ENCODE measurements at regions not wholly inside any gene's neighbourhood (a gene's known extent, or its start where the extent isn't known, plus 50 kb on each side); places are given as distances from the start of the nearest gene placed in this dataset.

DNA sequence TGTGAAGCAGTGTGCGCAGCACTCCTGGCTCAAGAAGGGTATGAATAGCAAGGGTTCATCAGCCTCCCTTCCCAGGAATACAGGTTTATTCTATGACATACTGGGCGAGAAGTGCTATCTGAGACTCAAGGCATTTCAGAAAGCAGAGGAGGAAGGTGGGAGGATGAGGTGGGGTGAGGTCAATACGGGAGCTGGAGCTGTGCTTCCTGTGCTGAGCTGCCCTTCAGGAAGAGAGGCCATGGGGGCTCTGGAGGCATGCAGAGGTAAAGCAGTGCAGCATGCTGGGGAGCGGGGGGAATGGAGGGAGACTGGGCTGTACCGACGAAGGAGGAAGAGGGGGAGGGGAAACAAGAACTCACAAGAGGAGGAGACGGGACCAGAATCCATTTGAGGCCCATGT is 717.6 kb downstream of the PTPRU start:
- TF ChIP-seq ZNF891 (CRISPR knock-in tag; IDR thresholded peaks at IDR 0.05) (no peak), ZUFSP (CRISPR knock-in tag; IDR thresholded peaks at IDR 0.05; ENCODE audit: borderline replicate concordance) (no peak), TARDBP (CRISPR knock-in tag; IDR thresholded peaks at IDR 0.05) (no peak), USF2 (IDR thresholded peaks at IDR 0.05; ENCODE audit: low read depth, low read length) (no peak), USF2 (CRISPR knock-in tag; IDR thresholded peaks at IDR 0.05; ENCODE audit: borderline replicate concordance) (no peak), RNF2 (conservative IDR thresholded peaks at IDR 0.05; ENCODE audit: low read depth) (no peak), RBFOX2 (IDR thresholded peaks at IDR 0.05; ENCODE audit: low read depth, low read length) (no peak), HNRNPL (IDR thresholded peaks at IDR 0.05; ENCODE audit: low read depth, low read length) (no peak), FOXM1 (CRISPR knock-in tag; IDR thresholded peaks at IDR 0.05) (no peak), ATF2 (CRISPR knock-in tag; IDR thresholded peaks at IDR 0.05) (no peak)
- TF ChIP-seq, protein P1, sequence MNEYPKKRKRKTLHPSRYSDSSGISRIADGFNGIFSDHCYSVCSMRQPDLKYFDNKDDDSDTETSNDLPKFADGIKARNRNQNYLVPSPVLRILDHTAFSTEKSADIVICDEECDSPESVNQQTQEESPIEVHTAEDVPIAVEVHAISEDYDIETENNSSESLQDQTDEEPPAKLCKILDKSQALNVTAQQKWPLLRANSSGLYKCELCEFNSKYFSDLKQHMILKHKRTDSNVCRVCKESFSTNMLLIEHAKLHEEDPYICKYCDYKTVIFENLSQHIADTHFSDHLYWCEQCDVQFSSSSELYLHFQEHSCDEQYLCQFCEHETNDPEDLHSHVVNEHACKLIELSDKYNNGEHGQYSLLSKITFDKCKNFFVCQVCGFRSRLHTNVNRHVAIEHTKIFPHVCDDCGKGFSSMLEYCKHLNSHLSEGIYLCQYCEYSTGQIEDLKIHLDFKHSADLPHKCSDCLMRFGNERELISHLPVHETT (CRISPR knock-in tag; conservative IDR thresholded peaks at IDR 0.05) = no peak
- TF ChIP-seq, protein P2, sequence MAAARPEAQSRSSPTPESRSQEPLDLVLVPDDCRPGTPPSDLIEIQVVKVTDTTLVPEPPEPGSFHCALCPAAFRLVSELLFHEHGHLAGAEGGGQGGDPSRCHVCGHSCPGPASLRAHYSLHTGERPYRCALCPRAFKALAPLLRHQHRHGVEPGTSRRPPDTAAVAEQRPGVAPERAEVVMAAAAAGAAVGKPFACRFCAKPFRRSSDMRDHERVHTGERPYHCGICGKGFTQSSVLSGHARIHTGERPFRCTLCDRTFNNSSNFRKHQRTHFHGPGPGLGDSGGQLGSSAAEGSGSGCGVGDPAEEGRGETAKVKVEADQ (CRISPR knock-in tag; IDR thresholded peaks at IDR 0.05; ENCODE audit: borderline replicate concordance) = no peak
- TF ChIP-seq, protein P3, sequence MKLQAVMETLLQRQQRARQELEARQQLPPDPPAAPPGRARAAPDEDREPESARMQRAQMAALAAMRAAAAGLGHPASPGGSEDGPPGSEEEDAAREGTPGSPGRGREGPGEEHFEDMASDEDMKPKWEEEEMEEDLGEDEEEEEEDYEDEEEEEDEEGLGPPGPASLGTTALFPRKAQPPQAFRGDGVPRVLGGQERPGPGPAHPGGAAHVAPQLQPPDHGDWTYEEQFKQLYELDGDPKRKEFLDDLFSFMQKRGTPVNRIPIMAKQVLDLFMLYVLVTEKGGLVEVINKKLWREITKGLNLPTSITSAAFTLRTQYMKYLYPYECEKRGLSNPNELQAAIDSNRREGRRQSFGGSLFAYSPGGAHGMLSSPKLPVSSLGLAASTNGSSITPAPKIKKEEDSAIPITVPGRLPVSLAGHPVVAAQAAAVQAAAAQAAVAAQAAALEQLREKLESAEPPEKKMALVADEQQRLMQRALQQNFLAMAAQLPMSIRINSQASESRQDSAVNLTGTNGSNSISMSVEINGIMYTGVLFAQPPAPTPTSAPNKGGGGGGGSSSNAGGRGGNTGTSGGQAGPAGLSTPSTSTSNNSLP (IDR thresholded peaks at IDR 0.05; ENCODE audit: low read depth, low read length) = no peak
